DOHH2 (cell line): ENCODE measurements at regions not wholly inside any gene's neighbourhood (a gene's known extent, or its start where the extent isn't known, plus 50 kb on each side); places are given as distances from the start of the nearest gene placed in this dataset.

Experiments
- H3F3A ChIP-seq: fragments of 200-600 bp; sonication (generic), shearing (Covaris generic); 2 replicates; pipeline ENCODE4 v1.6.0; 2016; ENCODE audit warnings: antibody characterized with exemption, mild to moderate bottlenecking; ENCODE audit not compliant: control insufficient read depth, insufficient read depth
- H3K27ac ChIP-seq: fragments of 200-600 bp; sonication (generic); 2 replicates; pipeline ENCODE4 v1.5.1; 2014; ENCODE audit warnings: low read depth, mild to moderate bottlenecking, low read length, moderate library complexity
- H3K27me3 ChIP-seq: fragments of 200-600 bp; sonication (generic); 2 replicates; pipeline ENCODE4 v1.6.1; 2014; ENCODE audit warnings: mild to moderate bottlenecking, low read length, mixed read lengths; ENCODE audit not compliant: control insufficient read depth
- H3K36me3 ChIP-seq: fragments of 200-600 bp; sonication (generic); 2 replicates; pipeline ENCODE4 v1.6.1; 2014; ENCODE audit warnings: mild to moderate bottlenecking, low read length, moderate library complexity, mixed read lengths; ENCODE audit not compliant: control insufficient read depth
- H3K4me1 ChIP-seq: fragments of 200-600 bp; sonication (generic); 2 replicates; pipeline ENCODE4 v1.6.1; 2014; ENCODE audit warnings: mild to moderate bottlenecking, low read length, mixed read lengths; ENCODE audit not compliant: control insufficient read depth
- H3K4me2 ChIP-seq: fragments of 200-600 bp; sonication (generic); 2 replicates; pipeline ENCODE4 v1.6.0; 2014; ENCODE audit warnings: mild to moderate bottlenecking, low read length, moderate library complexity
- H3K4me3 ChIP-seq: fragments of 200-600 bp; sonication (generic); 2 replicates; pipeline ENCODE4 v1.5.1; 2014; ENCODE audit warnings: mild to moderate bottlenecking, low read length, mixed read lengths
- H3K79me2 ChIP-seq: fragments of 200-600 bp; sonication (generic); 2 replicates; pipeline ENCODE4 v1.6.1; 2014; ENCODE audit warnings: mild to moderate bottlenecking, low read length, mixed read lengths; ENCODE audit not compliant: control insufficient read depth
- H3K9me2 ChIP-seq: fragments of 200-600 bp; sonication (generic); replicated peaks from 2 replicates; pipeline ENCODE4 v1.6.1; 2014; ENCODE audit warnings: mild to moderate bottlenecking, low read length, mixed read lengths; ENCODE audit not compliant: control insufficient read depth
- H3K9me3 ChIP-seq: fragments of 200-600 bp; sonication (generic); 2 replicates; pipeline ENCODE4 v1.6.1; 2014; ENCODE audit warnings: antibody characterized with exemption, low read length, mixed read lengths; ENCODE audit not compliant: control insufficient read depth, insufficient read depth
- H4K20me1 ChIP-seq: fragments of 200-600 bp; sonication (generic); 2 replicates; pipeline ENCODE4 v1.6.0; 2014; ENCODE audit warnings: low read depth, mild to moderate bottlenecking, antibody characterized with exemption, low read length, moderate library complexity; ENCODE audit not compliant: control insufficient read depth, insufficient read depth
- EZH2phosphoT487 ChIP-seq: fragments of 200-600 bp; sonication (generic); IDR thresholded peaks from 2 replicates; pipeline ENCODE4 v1.6.1; 2017; ENCODE audit warnings: borderline replicate concordance, mild to moderate bottlenecking, antibody characterized with exemption, low read length, moderate library complexity, mixed read lengths
- TF ChIP-seq, protein P1 (sequence below): fragments of 200-600 bp; sonication (generic); IDR thresholded peaks from one replicate; pipeline ENCODE4 v1.5.1; 2014; ENCODE audit warnings: antibody characterized with exemption, mild to moderate bottlenecking, low read depth, low read length; ENCODE audit not compliant: poor library complexity, severe bottlenecking

DNA sequence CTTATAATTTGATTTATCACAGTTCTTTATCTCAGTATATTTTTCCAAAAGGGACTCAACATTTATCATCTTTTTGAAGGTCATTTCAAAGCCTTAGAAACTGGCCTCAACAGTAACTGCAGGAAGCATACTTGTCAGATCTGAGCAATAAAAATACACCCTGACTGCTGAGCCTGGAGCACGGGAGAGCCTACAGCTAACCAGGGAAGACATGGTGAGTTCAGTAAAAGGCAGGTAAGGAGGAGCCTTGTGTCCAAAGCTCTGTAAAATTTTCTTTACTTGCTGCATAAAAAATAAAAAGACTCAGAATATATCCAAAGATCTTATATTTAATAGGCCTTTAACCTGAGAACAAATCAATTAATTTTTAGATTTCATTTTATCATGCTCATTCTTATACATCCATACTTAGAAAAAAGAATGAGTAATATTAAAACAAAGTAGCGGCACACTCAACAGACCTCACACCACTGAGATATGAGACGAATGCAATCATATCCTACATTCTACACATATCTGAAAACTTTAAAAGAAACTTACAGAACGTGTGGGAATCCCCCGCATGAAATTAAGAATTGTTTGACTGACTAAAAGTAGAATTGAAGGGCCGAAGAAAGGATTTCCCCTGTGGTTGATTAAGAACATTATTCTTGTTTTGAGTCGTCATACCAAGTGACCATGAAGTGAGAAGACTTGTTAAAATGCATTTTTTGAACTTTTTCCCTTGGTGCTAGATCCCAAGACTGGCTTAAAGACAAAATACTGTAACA is 296.4 kb upstream of the MKLN1 start:
- peaks cover 64% of the 10 kb centered on the region for H3K4me1 ChIP-seq
- no peaks in the 10 kb centered on the region for H3K9me3 ChIP-seq
- no peaks in the 10 kb centered on the region for H3K27me3 ChIP-seq
- no peak for TF ChIP-seq EZH2phosphoT487
- TF ChIP-seq, protein P1, sequence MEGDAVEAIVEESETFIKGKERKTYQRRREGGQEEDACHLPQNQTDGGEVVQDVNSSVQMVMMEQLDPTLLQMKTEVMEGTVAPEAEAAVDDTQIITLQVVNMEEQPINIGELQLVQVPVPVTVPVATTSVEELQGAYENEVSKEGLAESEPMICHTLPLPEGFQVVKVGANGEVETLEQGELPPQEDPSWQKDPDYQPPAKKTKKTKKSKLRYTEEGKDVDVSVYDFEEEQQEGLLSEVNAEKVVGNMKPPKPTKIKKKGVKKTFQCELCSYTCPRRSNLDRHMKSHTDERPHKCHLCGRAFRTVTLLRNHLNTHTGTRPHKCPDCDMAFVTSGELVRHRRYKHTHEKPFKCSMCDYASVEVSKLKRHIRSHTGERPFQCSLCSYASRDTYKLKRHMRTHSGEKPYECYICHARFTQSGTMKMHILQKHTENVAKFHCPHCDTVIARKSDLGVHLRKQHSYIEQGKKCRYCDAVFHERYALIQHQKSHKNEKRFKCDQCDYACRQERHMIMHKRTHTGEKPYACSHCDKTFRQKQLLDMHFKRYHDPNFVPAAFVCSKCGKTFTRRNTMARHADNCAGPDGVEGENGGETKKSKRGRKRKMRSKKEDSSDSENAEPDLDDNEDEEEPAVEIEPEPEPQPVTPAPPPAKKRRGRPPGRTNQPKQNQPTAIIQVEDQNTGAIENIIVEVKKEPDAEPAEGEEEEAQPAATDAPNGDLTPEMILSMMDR: no peak
- H3K27ac ChIP-seq: no peak overlapping the region
- peaks cover 42% of the 10 kb centered on the region; the same call in 1 of the 2 replicates for H4K20me1 ChIP-seq
- no peaks in the 10 kb centered on the region for H3K9me2 ChIP-seq
- H3K79me2 ChIP-seq: peaks cover 94% of the 10 kb centered on the region
- H3K4me3 ChIP-seq: no peak overlapping the region
- peaks cover 8% of the 10 kb centered on the region for H3F3A ChIP-seq
- 0 out of 2 replicates have a peak overlapping the region, but pooled peaks have one; percentile 5 for H3K4me2 ChIP-seq
- peaks cover 42% of the 10 kb centered on the region for H3K36me3 ChIP-seq

DNA sequence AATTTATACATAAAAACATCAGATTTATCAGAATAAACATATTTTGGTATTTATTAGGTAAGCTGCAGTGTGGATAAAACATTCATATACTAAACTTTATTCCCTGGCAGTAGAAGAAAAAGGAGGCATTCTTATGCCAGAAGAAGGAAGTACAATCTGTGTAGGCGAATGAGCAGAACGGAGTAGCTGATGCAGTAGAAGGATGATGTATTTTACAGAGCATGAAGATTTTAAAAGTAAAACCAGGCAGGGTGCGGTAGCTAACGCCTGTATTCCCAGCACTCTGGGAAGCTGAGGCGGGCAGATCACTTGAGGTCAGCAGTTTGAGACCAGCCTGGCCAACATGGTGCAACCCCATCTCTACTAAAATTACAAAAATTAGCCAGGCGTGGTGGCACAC is 294.9 kb upstream of the MKLN1 start:
- Histone ChIP-seq H4K20me1 (peaks cover 33% of the 10 kb centered on the region; the same call in 1 of the 2 replicates), H3K9me2 (no peaks in the 10 kb centered on the region), H3K9me3 (no peaks in the 10 kb centered on the region), H3F3A (peaks cover 3% of the 10 kb centered on the region; the same call in 1 of the 2 replicates), H3K4me2 (no peak overlapping the region), H3K4me1 (peaks cover 49% of the 10 kb centered on the region), H3K79me2 (peaks cover 93% of the 10 kb centered on the region), H3K36me3 (peaks cover 33% of the 10 kb centered on the region), H3K4me3 (no peak overlapping the region), H3K27me3 (no peaks in the 10 kb centered on the region), H3K27ac (no peak overlapping the region)
- no peak for TF ChIP-seq EZH2phosphoT487
- TF ChIP-seq, protein P1: no peak

DNA sequence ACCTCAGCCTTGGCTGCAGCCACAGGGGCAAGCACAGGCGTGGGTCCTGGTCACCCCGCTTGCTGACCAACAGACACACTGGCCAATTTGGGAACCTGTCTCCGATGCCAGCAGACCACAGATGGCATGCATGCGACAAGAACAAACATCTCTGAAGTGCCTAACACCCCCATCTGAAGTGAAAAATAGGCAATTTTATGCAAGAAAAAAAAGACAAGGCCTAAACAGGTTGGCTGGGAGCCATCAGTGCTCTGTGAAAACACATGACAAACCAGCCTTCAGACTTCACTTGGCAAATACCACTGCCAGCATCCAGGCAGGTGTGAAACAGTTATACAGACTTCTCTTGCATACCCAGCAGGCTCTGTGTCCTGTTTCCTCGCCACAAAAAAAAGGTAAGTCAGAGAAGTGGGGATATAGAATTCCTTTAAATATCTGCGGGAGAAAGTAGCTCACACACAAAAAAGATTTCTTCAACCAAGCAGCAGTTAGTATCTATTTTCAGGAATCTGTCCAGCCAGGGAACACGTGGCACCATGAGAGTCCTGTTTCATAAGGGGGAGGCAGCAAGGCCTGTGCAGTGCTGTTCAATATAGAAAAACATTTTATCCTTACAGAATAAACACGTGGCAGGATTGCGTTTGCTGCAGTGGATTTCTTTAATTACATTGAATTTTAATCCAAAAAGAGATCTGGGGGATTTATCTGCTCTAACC is 293.4 kb upstream of the MKLN1 start:
- no peak for TF ChIP-seq EZH2phosphoT487
- TF ChIP-seq, protein P1: no peak
- H3K4me2 ChIP-seq: no peak overlapping the region
- H3K27ac ChIP-seq: no peak overlapping the region

More for the DNA sequence above, 293.4 kb upstream of the MKLN1 start:
- no peaks in the 10 kb centered on the region for H3K9me3 ChIP-seq
- H3K36me3 ChIP-seq: peaks cover 41% of the 10 kb centered on the region
- peaks cover 34% of the 10 kb centered on the region for H3K4me1 ChIP-seq
- H3F3A ChIP-seq: peaks cover 3% of the 10 kb centered on the region; the same call in 1 of the 2 replicates
- H3K27me3 ChIP-seq: no peaks in the 10 kb centered on the region
- peaks cover 33% of the 10 kb centered on the region; the same call in 1 of the 2 replicates for H4K20me1 ChIP-seq
- no peak overlapping the region for H3K4me3 ChIP-seq
- H3K9me2 ChIP-seq: no peaks in the 10 kb centered on the region
- peaks cover 93% of the 10 kb centered on the region for H3K79me2 ChIP-seq
